Esophagus muscularis mucosa (tissue), 4 donors: ENCODE measurements at regions not wholly inside any gene's neighbourhood (a gene's known extent, or its start where the extent isn't known, plus 50 kb on each side); places are given as distances from the start of the nearest gene placed in this dataset.

Source experiments
- DNase-seq: peaks from one replicate; pipeline ENCODE4 v3.0.0-alpha.2; 2017; ENCODE audit errors: extremely low spot score
- H3K27ac ChIP-seq, 4 donors: fragments of 200-600 bp; sonication (generic); replicated peaks in 1 of 4; 1 replicate in 3 of 4; 2 replicates in 1 of 4; pipeline ENCODE4 v1.5.1; 2016 to 2019; ENCODE audit warnings: mild to moderate bottlenecking in 1 of 4
- H3K27me3 ChIP-seq, 4 donors: fragments of 200-600 bp; sonication (generic); one replicate each; pipeline versions ENCODE4 v1.5.1 to v1.6.0; 2016 to 2019
- H3K36me3 ChIP-seq, 4 donors: fragments of 200-600 bp; sonication (generic); one replicate each; pipeline ENCODE4 v1.5.1; 2016 to 2019
- H3K4me1 ChIP-seq, 4 donors: fragments of 200-600 bp; sonication (generic); one replicate each; pipeline ENCODE4 v1.5.1; 2016 to 2019
- H3K4me3 ChIP-seq, 4 donors: fragments of 200-600 bp; sonication (generic); 1 replicate in 2 of 4; 2 replicates in 2 of 4; pipeline ENCODE4 v1.5.1; 2016 to 2019; ENCODE audit warnings: mild to moderate bottlenecking in 4 of 4, moderate library complexity in 1 of 4
- H3K9me3 ChIP-seq, 4 donors: fragments of 200-600 bp; sonication (generic); 1 replicate in 3 of 4; 2 replicates in 1 of 4; pipeline ENCODE4 v1.5.1; 2016 to 2019
- EP300 ChIP-seq: sonication (generic); formaldehyde crosslinking; IDR thresholded peaks from one replicate; pipeline ENCODE4 v1.6.1; 2017; ENCODE audit warnings: antibody characterized with exemption
- POLR2A ChIP-seq: fragments of 450-650 bp; IDR thresholded peaks from one replicate; pipeline ENCODE4 v1.6.1; 2017; ENCODE audit warnings: antibody characterized with exemption, moderate library complexity, mild to moderate bottlenecking, low read depth
- POLR2AphosphoS5 ChIP-seq, 2 donors: sonication (generic); formaldehyde crosslinking; IDR thresholded peaks; one replicate each; pipeline ENCODE4 v1.6.1; 2017; ENCODE audit warnings: antibody characterized with exemption in 2 of 2
- WGBS: methylation state at CpG from one replicate; pipeline ENCODE4 v1.1.5; 2018; 5-methylcytosine and 5-hydroxymethylcytosine counted together
- intact Hi-C: fragments of 100-400 bp; cut with DNase I; formaldehyde crosslinking; loops from one replicate; pipeline ENCODE4 v1.15.1; 2023
- TF ChIP-seq, protein P1 (sequence below), 3 experiments: fragments of 200-600 bp in 2 of 3; fragments of 450-650 bp in 1 of 3; sonication (generic) in 2 of 3; IDR thresholded peaks; one replicate each; pipeline ENCODE4 v1.5.1; 2017 to 2019; ENCODE audit warnings: antibody characterized with exemption in 3 of 3, mild to moderate bottlenecking in 2 of 3, moderate library complexity in 1 of 3

DNA sequence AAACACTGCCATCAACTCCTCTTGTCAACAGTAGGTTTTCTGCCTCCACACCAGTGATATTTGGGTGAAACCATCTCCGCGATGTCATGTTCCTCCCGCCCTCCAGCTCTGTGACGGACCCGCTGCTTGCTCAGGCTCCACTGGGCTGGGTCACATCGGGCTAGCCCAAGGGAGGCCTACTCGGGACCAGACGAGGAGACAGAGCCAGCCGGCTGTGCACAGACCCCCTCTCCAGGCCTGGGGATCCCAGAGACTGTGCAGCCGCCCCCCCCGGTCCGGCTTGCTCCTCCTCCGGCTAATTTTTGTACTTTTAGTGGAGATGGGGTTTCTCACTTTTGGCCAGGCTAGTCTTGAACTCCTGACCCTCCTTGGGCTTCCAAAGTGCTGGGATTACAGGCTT, 202.4 kb upstream of the PRDM9 start:
- H3K27me3 ChIP-seq: no peaks in the 10 kb centered on the region
- no peaks in the 10 kb centered on the region for H3K9me3 ChIP-seq
- H3K36me3 ChIP-seq: no peaks in the 10 kb centered on the region
- H3K27ac ChIP-seq: no peak overlapping the region
- intact Hi-C loops: no loop called here
- H3K4me3 ChIP-seq: no peak overlapping the region
- TF ChIP-seq POLR2AphosphoS5 (IDR thresholded peaks at IDR 0.05): no peak
- no peak for TF ChIP-seq EP300
- no peak for TF ChIP-seq POLR2A
- TF ChIP-seq, protein P1, sequence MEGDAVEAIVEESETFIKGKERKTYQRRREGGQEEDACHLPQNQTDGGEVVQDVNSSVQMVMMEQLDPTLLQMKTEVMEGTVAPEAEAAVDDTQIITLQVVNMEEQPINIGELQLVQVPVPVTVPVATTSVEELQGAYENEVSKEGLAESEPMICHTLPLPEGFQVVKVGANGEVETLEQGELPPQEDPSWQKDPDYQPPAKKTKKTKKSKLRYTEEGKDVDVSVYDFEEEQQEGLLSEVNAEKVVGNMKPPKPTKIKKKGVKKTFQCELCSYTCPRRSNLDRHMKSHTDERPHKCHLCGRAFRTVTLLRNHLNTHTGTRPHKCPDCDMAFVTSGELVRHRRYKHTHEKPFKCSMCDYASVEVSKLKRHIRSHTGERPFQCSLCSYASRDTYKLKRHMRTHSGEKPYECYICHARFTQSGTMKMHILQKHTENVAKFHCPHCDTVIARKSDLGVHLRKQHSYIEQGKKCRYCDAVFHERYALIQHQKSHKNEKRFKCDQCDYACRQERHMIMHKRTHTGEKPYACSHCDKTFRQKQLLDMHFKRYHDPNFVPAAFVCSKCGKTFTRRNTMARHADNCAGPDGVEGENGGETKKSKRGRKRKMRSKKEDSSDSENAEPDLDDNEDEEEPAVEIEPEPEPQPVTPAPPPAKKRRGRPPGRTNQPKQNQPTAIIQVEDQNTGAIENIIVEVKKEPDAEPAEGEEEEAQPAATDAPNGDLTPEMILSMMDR (IDR thresholded peaks at IDR 0.05): no peak
- no peak for DNase-seq
- no peaks in the 10 kb centered on the region for H3K4me1 ChIP-seq
- WGBS: 87% methylated on average over 12 of the region's 13 CpGs

DNA sequence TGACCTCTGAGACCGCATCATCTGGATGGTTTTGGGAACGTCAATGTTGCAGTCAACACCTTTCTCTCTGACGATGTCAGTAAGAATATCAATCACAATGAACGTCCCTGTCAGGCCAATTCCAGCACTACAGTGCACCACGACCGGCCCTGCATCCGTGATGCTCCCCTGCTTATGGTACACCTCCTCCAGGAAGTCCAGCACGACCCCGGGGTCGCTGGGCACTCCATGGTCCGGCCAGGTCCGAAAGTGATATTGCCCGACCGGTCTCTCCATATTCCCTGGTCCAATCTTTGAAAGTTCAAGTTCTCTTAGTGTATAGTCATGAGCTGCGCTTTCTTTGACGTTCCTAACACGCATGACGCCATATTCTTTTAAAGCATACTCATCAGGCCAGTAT, 203.6 kb upstream of the PRDM9 start:
- TF ChIP-seq POLR2AphosphoS5 (IDR thresholded peaks at IDR 0.05) (no peak), POLR2A (no peak), EP300 (no peak)
- TF ChIP-seq, protein P1 (IDR thresholded peaks at IDR 0.05): no peak
- intact Hi-C loops: no loop called here
- no peaks in the 10 kb centered on the region for H3K36me3 ChIP-seq
- 92% methylated on average over 18 of the region's 18 CpGs for WGBS
- H3K27ac ChIP-seq: no peak overlapping the region
- H3K9me3 ChIP-seq: no peaks in the 10 kb centered on the region
- H3K4me3 ChIP-seq: no peak overlapping the region
- no peak for DNase-seq
- no peaks in the 10 kb centered on the region for H3K4me1 ChIP-seq
- no peaks in the 10 kb centered on the region for H3K27me3 ChIP-seq

DNA sequence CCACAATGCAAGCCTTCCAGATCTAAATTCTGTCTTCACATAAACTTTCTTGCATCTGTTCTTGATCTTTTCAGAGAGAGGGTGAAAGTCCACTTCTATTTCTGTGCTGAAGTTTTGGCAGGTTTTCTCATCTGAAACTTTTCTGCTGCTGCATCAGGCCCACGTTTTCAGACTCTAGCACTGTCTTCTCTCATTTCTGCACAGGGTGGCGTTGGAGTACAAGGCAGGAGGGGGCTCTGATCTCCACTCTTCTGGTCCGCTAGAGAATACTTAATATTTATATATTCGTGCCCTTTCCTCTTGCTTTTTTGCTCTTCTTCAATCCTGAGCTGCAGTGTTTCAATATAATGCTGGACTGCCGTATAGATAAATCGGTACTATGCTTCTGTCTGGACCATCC, 204.0 kb upstream of the PRDM9 start:
- H3K4me3 ChIP-seq: no peak overlapping the region
- TF ChIP-seq POLR2A (no peak), EP300 (no peak), POLR2AphosphoS5 (IDR thresholded peaks at IDR 0.05) (no peak)
- TF ChIP-seq, protein P1 (IDR thresholded peaks at IDR 0.05): no peak
- no peaks in the 10 kb centered on the region for H3K27me3 ChIP-seq
- no peaks in the 10 kb centered on the region for H3K36me3 ChIP-seq
- WGBS: 81% methylated on average over 6 of the region's 6 CpGs
- intact Hi-C loops: no loop called here
- no peaks in the 10 kb centered on the region for H3K9me3 ChIP-seq
- DNase-seq: no peak
- no peaks in the 10 kb centered on the region for H3K4me1 ChIP-seq
- H3K27ac ChIP-seq: no peak overlapping the region

DNA sequence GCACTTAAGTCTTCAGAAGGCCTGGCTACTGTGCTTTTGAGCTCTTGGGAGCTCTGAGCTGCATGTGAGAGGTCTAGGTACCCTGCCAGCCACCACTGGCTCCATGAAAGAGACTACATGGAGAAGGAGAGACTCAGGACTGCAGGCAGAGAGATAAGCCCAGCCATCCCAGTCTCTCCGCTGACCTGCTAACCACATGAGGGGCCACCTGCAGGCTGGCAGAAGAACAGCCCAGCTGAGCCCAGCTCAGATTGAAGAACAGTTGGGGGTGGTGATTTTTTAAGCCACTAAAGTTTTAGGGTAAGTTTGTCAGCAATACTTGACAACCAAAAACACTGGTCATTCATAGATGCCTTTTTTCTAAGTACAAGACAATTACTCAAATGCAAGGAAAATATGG, 205.0 kb upstream of the PRDM9 start:
- H3K27ac ChIP-seq: no peak overlapping the region
- no peak overlapping the region for H3K4me3 ChIP-seq
- no peaks in the 10 kb centered on the region for H3K9me3 ChIP-seq
- no CpG with 5 or more reads among the region's 1 CpG for WGBS
- no peaks in the 10 kb centered on the region for H3K27me3 ChIP-seq
- no peak for DNase-seq
- H3K36me3 ChIP-seq: no peaks in the 10 kb centered on the region
- TF ChIP-seq EP300: no peak
- TF ChIP-seq, protein P1 (IDR thresholded peaks at IDR 0.05): no peak
- no peak for TF ChIP-seq POLR2AphosphoS5 (IDR thresholded peaks at IDR 0.05)
- TF ChIP-seq POLR2A: no peak
- H3K4me1 ChIP-seq: no peaks in the 10 kb centered on the region
- intact Hi-C loops: no loop called here

DNA sequence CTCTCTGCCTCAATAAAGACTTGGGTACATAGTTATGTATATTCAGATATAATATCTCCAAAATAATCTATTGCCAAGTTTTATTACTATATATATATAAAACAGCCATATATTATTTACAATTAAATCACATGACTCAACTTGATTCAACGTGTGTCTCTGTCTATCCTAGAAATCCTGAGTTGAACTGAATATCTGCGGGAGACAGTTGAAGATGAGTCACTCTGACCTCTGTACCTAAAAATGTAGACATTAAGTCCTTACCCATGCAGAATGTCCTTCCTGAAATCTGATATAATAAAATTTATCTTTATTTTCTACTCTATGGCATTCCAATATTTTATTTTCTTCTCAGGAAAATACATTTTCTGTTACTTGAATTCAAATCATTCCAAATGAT, 218.2 kb upstream of the PRDM9 start:
- Histone ChIP-seq H3K9me3 (no peaks in the 10 kb centered on the region), H3K36me3 (no peaks in the 10 kb centered on the region), H3K4me1 (peaks cover 0 to 7% (median 0%) of the 10 kb centered on the region in 4 donors), H3K27me3 (no peaks in the 10 kb centered on the region), H3K27ac (no peak overlapping the region), H3K4me3 (no peak overlapping the region)
- WGBS: 78% methylated on average over 2 of the region's 2 CpGs
- intact Hi-C loops: no loop called here
- no peak for DNase-seq
- TF ChIP-seq POLR2A (no peak), EP300 (no peak), POLR2AphosphoS5 (IDR thresholded peaks at IDR 0.05) (no peak)
- TF ChIP-seq, protein P1 (IDR thresholded peaks at IDR 0.05): no peak
